GOT3 (cell line): ENCODE measurements at regions not wholly inside any gene's neighbourhood (a gene's known extent, or its start where the extent isn't known, plus 50 kb on each side); places are given as distances from the start of the nearest gene placed in this dataset.
"Not testable (repeated sequence)": the region's sequence is repeated elsewhere in the genome, so short reads cannot be mapped to it uniquely, and the experiment has no call there.

Source experiments
- DNase-seq: peaks from one replicate; lab custom pipeline; 2025; ENCODE audit warnings: mixed read lengths; lab: John Stamatoyannopoulos, UW

- no peak for DNase-seq
These were observed 105.0 kb downstream of the OTUD1 start for GRCh38 chr10:23543691-23544380.

- DNase-seq: not testable (repeated sequence)
These were observed 107.0 kb downstream of the OTUD1 start for GRCh38 chr10:23545866-23546265.

- DNase-seq: no peak
These were observed 118.0 kb downstream of the OTUD1 start for GRCh38 chr10:23556727-23557440.

GRCh38 chr10:23557777-23558176 is 118.9 kb downstream of the OTUD1 start:
- DNase-seq: no peak

GRCh38 chr10:23558361-23558799 is 119.5 kb downstream of the OTUD1 start:
- DNase-seq: no peak

GRCh38 chr10:23568996-23569395 is 130.1 kb downstream of the OTUD1 start:
- DNase-seq: no peak

- no peak for DNase-seq
These were observed 133.0 kb downstream of the OTUD1 start for GRCh38 chr10:23571884-23572283.

GRCh38 chr10:23581906-23582450 is 143.1 kb downstream of the OTUD1 start:
- DNase-seq: no peak

GRCh38 chr10:23584396-23584795 is 145.5 kb downstream of the OTUD1 start:
- DNase-seq: no peak

GRCh38 chr10:23585186-23585585 is 146.3 kb downstream of the OTUD1 start:
- no peak for DNase-seq

- no peak for DNase-seq
These were observed 146.8 kb downstream of the OTUD1 start for GRCh38 chr10:23585666-23586065.

- DNase-seq: not testable (repeated sequence)
These were observed 156.4 kb downstream of the OTUD1 start for GRCh38 chr10:23595278-23595677.

- DNase-seq: no peak
These were observed 165.7 kb downstream of the OTUD1 start for GRCh38 chr10:23604613-23605012.

GRCh38 chr10:23606456-23606855 is 167.6 kb downstream of the OTUD1 start:
- DNase-seq: no peak

- no peak for DNase-seq
These were observed 170.1 kb downstream of the OTUD1 start for GRCh38 chr10:23608926-23609325.

- no peak for DNase-seq
These were observed 171.9 kb downstream of the OTUD1 start for GRCh38 chr10:23610626-23611307.

- no peak for DNase-seq
These were observed 172.6 kb downstream of the OTUD1 start for GRCh38 chr10:23611308-23612029.

- DNase-seq: no peak
These were observed 175.0 kb downstream of the OTUD1 start for GRCh38 chr10:23613900-23614299.

- no peak for DNase-seq
These were observed 175.6 kb downstream of the OTUD1 start for GRCh38 chr10:23614483-23614882.

GRCh38 chr10:23630376-23630775 is 191.5 kb downstream of the OTUD1 start:
- DNase-seq: no peak

GRCh38 chr10:23630885-23631284 is 192.0 kb downstream of the OTUD1 start:
- DNase-seq: no peak
